Body of pancreas (tissue), 4 donors: ENCODE measurements at regions not wholly inside any gene's neighbourhood (a gene's known extent, or its start where the extent isn't known, plus 50 kb on each side); places are given as distances from the start of the nearest gene placed in this dataset.

Source experiments
- CTCF ChIP-seq, 7 experiments: fragments of 450-650 bp in 4 of 7; fragments of 200-600 bp in 3 of 7; sonication (generic) in 3 of 7; IDR thresholded peaks; one replicate each; pipeline ENCODE4 v1.5.1; 2016 to 2019; ENCODE audit warnings: antibody characterized with exemption in 7 of 7
- POLR2A ChIP-seq, 3 donors: fragments of 450-650 bp; IDR thresholded peaks; one replicate each; pipeline ENCODE4 v1.6.1; 2016; ENCODE audit warnings: antibody characterized with exemption in 3 of 3, mild to moderate bottlenecking in 2 of 3

GRCh38 chr3:99586701-99587100 is 51.7 kb upstream of the COL8A1 start:
- TF ChIP-seq CTCF (IDR thresholded peaks at IDR 0.05) (no peak), POLR2A (IDR thresholded peaks at IDR 0.05) (no peak)
